Muscle of leg (tissue), 3 donors: ENCODE measurements at regions not wholly inside any gene's neighbourhood (a gene's known extent, or its start where the extent isn't known, plus 50 kb on each side); places are given as distances from the start of the nearest gene placed in this dataset.
A peak's percentile ranks its signal among the peaks of the same experiment; 100 is the strongest.

Experiments used
- DNase-seq: peaks from one replicate; pipeline ENCODE4 v3.0.0; 2013
- H3K27ac ChIP-seq: one replicate; pipeline ENCODE4 v1.5.1; 2013; ENCODE audit warnings: mild to moderate bottlenecking, low read length, control low read depth
- H3K27me3 ChIP-seq: one replicate; pipeline ENCODE4 v1.6.1; 2013; ENCODE audit warnings: low read length; ENCODE audit not compliant: control insufficient read depth, insufficient read depth
- H3K36me3 ChIP-seq: one replicate; pipeline ENCODE4 v1.6.1; 2013; ENCODE audit warnings: low read length; ENCODE audit not compliant: control insufficient read depth, insufficient read depth
- H3K4me1 ChIP-seq: one replicate; pipeline ENCODE4 v1.6.1; 2013; ENCODE audit warnings: low read length; ENCODE audit not compliant: control insufficient read depth, insufficient read depth
- H3K4me3 ChIP-seq: one replicate; pipeline ENCODE4 v1.5.1; 2013; ENCODE audit warnings: low read length, control low read depth
- H3K9me3 ChIP-seq: replicated peaks from 2 replicates; pipeline ENCODE4 v1.6.1; 2013; ENCODE audit warnings: low read depth, low read length; ENCODE audit not compliant: control insufficient read depth
- WGBS: methylation state at CpG from one replicate; pipeline ENCODE4 v1.1.5; 2013; ENCODE audit warnings: missing lambda C conversion rate; ENCODE audit not compliant: insufficient coverage; 5-methylcytosine and 5-hydroxymethylcytosine counted together

- Histone ChIP-seq H3K27me3 (no peaks in the 10 kb centered on the region), H3K4me1 (no peaks in the 10 kb centered on the region), H3K36me3 (no peaks in the 10 kb centered on the region), H3K27ac (no peak overlapping the region), H3K9me3 (no peaks in the 10 kb centered on the region), H3K4me3 (no peak overlapping the region)
- WGBS: no CpG with 5 or more reads among the region's 1 CpG
- DNase-seq: no peak
These were observed 59.9 kb upstream of the ARRDC3 start for GRCh38 chr5:91443023-91443422.

DNA sequence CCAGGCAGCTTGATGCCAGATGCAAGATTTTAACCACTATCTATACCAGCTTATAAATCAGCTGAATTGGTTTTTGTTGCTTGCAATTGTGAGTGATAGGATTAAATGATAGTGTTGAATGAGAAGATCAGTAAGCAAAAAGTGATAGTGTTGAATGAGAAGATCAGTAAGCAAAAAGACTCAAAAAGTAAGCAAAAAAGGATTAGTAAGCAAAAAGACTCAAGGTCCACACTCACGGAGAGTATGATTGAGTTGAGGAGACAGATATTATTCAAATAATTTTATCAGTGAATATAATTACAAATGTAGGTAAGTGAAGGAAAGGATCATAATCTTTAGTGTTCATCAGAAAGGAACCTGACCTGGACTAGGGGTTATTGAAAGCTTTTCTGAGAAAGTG, 58.0 kb upstream of the ARRDC3 start:
- H3K36me3 ChIP-seq: no peaks in the 10 kb centered on the region
- H3K9me3 ChIP-seq: no peaks in the 10 kb centered on the region
- no CpG with 5 or more reads among the region's 1 CpG for WGBS
- DNase-seq: no peak
- no peak overlapping the region for H3K4me3 ChIP-seq
- H3K27ac ChIP-seq: no peak overlapping the region
- no peaks in the 10 kb centered on the region for H3K4me1 ChIP-seq
- H3K27me3 ChIP-seq: no peaks in the 10 kb centered on the region

- no peaks in the 10 kb centered on the region for H3K9me3 ChIP-seq
- no peak for DNase-seq
These were observed 55.8 kb upstream of the ARRDC3 start for GRCh38 chr5:91438871-91439270.

DNA sequence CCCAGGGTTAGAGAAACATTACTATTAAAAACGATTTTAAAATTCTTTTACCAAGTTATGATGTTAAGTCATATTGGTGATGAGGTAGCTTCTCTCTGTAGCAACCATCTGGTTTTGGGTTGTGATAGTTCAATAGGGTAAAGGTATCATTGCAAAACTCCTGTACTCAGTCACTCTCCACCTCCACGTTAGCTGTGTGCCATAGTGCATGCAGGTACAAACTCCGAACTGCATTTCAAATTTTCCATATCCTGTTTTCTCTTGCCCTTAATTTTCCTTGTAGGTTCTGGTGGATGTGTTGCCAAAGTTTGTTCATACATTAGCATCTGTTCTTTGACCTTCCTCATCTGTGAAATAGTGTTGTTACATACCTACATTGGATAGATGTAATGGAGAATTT, 53.1 kb upstream of the ARRDC3 start:
- no peak overlapping the region for H3K4me3 ChIP-seq
- no CpG with 5 or more reads among the region's 3 CpGs for WGBS
- no peaks in the 10 kb centered on the region for H3K4me1 ChIP-seq
- H3K27ac ChIP-seq: no peak overlapping the region
- no peaks in the 10 kb centered on the region for H3K27me3 ChIP-seq
- no peaks in the 10 kb centered on the region for H3K36me3 ChIP-seq
- DNase-seq: peak; percentile 2
- H3K9me3 ChIP-seq: no peaks in the 10 kb centered on the region

More at GRCh38 chr5:91438871-91439270, 55.8 kb upstream of the ARRDC3 start:
- WGBS: no CpG with 5 or more reads among the region's 1 CpG
- H3K27me3 ChIP-seq: no peaks in the 10 kb centered on the region
- H3K36me3 ChIP-seq: no peaks in the 10 kb centered on the region
- H3K27ac ChIP-seq: no peak overlapping the region
- H3K4me1 ChIP-seq: no peaks in the 10 kb centered on the region
- H3K4me3 ChIP-seq: no peak overlapping the region

DNA sequence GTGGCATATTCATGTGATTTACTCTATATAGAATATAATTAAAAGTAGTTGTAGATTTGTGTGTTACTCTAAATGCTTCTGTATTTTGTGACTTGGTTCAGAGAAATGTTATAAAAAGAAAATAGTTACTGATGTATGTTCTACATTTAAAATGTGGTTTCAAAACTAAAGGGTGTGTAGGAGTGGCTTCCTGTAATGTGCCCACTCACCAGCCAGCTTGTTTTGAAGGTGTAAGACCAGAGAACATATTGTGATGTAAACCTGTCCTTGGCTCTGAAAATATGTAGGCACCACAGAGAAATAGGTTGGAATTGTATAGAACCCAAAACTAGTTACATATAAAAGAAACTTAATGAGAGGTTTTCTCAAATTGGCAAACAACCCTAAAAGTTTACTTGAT, 51.2 kb upstream of the ARRDC3 start:
- H3K4me3 ChIP-seq: no peak overlapping the region

GRCh38 chr5:91433861-91434260, 50.7 kb upstream of the ARRDC3 start:
- Histone ChIP-seq H3K27me3 (no peaks in the 10 kb centered on the region), H3K4me3 (no peak overlapping the region), H3K27ac (no peak overlapping the region), H3K4me1 (no peaks in the 10 kb centered on the region), H3K9me3 (no peaks in the 10 kb centered on the region), H3K36me3 (no peaks in the 10 kb centered on the region)
- no CpG with 5 or more reads among the region's 1 CpG for WGBS
- DNase-seq: no peak

More for the DNA sequence above, 51.2 kb upstream of the ARRDC3 start:
- Histone ChIP-seq H3K9me3 (no peaks in the 10 kb centered on the region), H3K27ac (no peak overlapping the region), H3K4me1 (no peaks in the 10 kb centered on the region), H3K36me3 (no peaks in the 10 kb centered on the region), H3K27me3 (no peaks in the 10 kb centered on the region)
- no peak for DNase-seq
